ENCODE measurements at regions not wholly inside any gene's neighbourhood (a gene's known extent, or its start where the extent isn't known, plus 50 kb on each side); places are given as distances from the start of the nearest gene placed in this dataset.
"Not testable (repeated sequence)": the region's sequence is repeated elsewhere in the genome, so short reads cannot be mapped to it uniquely, and the experiment has no call there.

DNA sequence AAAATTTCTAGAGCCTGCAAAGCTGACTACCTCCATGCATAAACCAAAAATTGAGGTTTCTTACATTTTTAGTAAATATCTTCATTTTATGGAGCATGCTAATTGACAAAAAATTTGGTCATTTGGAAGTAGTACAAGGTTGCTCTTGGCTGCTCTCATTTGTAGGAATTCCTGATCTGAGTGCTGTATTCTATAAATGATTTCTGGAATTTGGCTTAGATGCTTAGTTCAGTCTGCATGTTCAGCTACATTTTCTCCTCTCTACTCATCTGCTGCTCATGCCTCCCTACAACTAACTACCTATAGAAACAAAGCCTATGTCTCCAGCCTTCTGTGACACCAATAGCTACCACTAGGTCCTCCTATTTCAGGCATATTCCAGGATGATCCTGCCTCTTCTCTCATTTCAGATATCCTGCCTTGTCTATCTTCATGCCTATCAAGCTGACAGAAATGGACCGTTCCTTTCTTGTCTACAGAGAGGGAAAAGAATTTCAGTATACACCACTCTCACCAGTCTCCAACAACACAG is 901.1 kb downstream of the TBL1XR1 start:
- Mint-ChIP-seq H3K27me3 (ENCODE audit: low read depth) (no peaks in the 10 kb centered on the region), H3K9me3 (peaks cover 0 to 3% of the 10 kb centered on the region in 2 donors), H3K4me3 (no peak overlapping the region), H3K4me1 (ENCODE audit: low read depth) (no peaks in the 10 kb centered on the region), H3K36me3 (ENCODE audit: insufficient read depth in 2 of 2) (no peaks in the 10 kb centered on the region), H3K27ac (no peak overlapping the region)
- no peak for DNase-seq
- no peak for ATAC-seq (replicated peaks in 1 of 2)

- Mint-ChIP-seq H3K27ac (no peak overlapping the region), H3K36me3 (ENCODE audit: insufficient read depth in 2 of 2) (no peaks in the 10 kb centered on the region), H3K27me3 (ENCODE audit: low read depth) (no peaks in the 10 kb centered on the region), H3K4me1 (ENCODE audit: low read depth) (no peaks in the 10 kb centered on the region), H3K9me3 (peaks cover 0 to 3% of the 10 kb centered on the region in 2 donors), H3K4me3 (no peak overlapping the region)
- DNase-seq: no peak
- no peak for ATAC-seq (replicated peaks in 1 of 2)
Observed at GRCh38 chr3:176293276-176293675, 904.0 kb downstream of the TBL1XR1 start.

- Mint-ChIP-seq H3K9me3 (no peaks in the 10 kb centered on the region), H3K4me1 (ENCODE audit: low read depth) (no peaks in the 10 kb centered on the region), H3K27me3 (ENCODE audit: low read depth) (no peaks in the 10 kb centered on the region), H3K36me3 (ENCODE audit: insufficient read depth in 2 of 2) (no peaks in the 10 kb centered on the region), H3K27ac (no peak overlapping the region), H3K4me3 (no peak overlapping the region)
- ATAC-seq (replicated peaks in 1 of 2) (no peak), DNase-seq (no peak)
Observed at GRCh38 chr3:176286476-176287085, 910.7 kb downstream of the TBL1XR1 start.

DNA sequence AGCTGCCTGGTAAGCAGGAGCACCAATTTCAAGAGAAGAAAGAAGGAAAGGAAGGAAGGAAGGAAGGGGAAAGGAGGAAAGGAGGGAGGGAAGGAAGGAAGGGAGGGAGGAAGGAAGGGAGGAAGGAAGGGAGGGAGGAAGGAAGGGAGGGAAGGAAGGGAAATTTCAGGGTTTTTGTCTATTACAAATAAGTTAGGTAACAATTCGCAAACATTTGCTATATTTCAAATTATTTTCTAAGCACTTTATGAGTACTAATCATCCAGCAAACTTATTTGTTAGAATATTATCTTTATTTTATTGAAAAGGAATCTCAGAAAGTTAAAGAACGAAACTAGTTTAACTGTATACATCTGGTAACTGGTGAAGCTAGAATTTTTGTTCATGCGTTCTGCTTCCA is 921.7 kb downstream of the TBL1XR1 start:
- Mint-ChIP-seq H3K9me3 (peaks cover 3% of the 10 kb centered on the region in 2 donors), H3K4me3 (no peak overlapping the region), H3K36me3 (ENCODE audit: insufficient read depth in 2 of 2) (no peaks in the 10 kb centered on the region), H3K4me1 (ENCODE audit: low read depth) (no peaks in the 10 kb centered on the region), H3K27me3 (ENCODE audit: low read depth) (no peaks in the 10 kb centered on the region), H3K27ac (no peak overlapping the region)
- ATAC-seq (replicated peaks in 1 of 2) (no peak), DNase-seq (no peak)

- Mint-ChIP-seq H3K27me3 (ENCODE audit: low read depth) (no peaks in the 10 kb centered on the region), H3K36me3 (ENCODE audit: insufficient read depth in 2 of 2) (no peaks in the 10 kb centered on the region), H3K27ac (no peak overlapping the region), H3K4me1 (ENCODE audit: low read depth) (no peaks in the 10 kb centered on the region), H3K9me3 (peaks cover 3% of the 10 kb centered on the region in 2 donors), H3K4me3 (no peak overlapping the region)
- no peak for DNase-seq
- no peak for ATAC-seq (replicated peaks in 1 of 2)
Observed at GRCh38 chr3:176275113-176275512, 922.2 kb downstream of the TBL1XR1 start.

- H3K4me3 Mint-ChIP-seq: no peak overlapping the region
- no peaks in the 10 kb centered on the region for H3K27me3 Mint-ChIP-seq (ENCODE audit: low read depth)
- H3K27ac Mint-ChIP-seq: no peak overlapping the region
- H3K4me1 Mint-ChIP-seq (ENCODE audit: low read depth): no peaks in the 10 kb centered on the region
- H3K36me3 Mint-ChIP-seq (ENCODE audit: insufficient read depth in 2 of 2): no peaks in the 10 kb centered on the region
- H3K9me3 Mint-ChIP-seq: peaks cover 3% of the 10 kb centered on the region in 2 donors
- ATAC-seq (replicated peaks in 1 of 2) (no peak), DNase-seq (no peak)
Observed at GRCh38 chr3:176274161-176274560, 923.1 kb downstream of the TBL1XR1 start.

GRCh38 chr3:176262071-176262470 is 935.2 kb downstream of the TBL1XR1 start:
- no peak for ATAC-seq (replicated peaks in 1 of 2)
- no peaks in the 10 kb centered on the region for H3K4me1 Mint-ChIP-seq (ENCODE audit: low read depth)
- DNase-seq: no peak
- H3K4me3 Mint-ChIP-seq: no peak overlapping the region
- H3K36me3 Mint-ChIP-seq (ENCODE audit: insufficient read depth in 2 of 2): peaks cover 2 to 3% of the 10 kb centered on the region in 2 donors
- no peak overlapping the region for H3K27ac Mint-ChIP-seq
- H3K27me3 Mint-ChIP-seq (ENCODE audit: low read depth): no peaks in the 10 kb centered on the region
- H3K9me3 Mint-ChIP-seq: peaks cover 11 to 17% of the 10 kb centered on the region in 2 donors

GRCh38 chr3:176247191-176247590 is 950.1 kb downstream of the TBL1XR1 start:
- no peak overlapping the region for H3K4me3 Mint-ChIP-seq
- H3K27me3 Mint-ChIP-seq (ENCODE audit: low read depth): no peaks in the 10 kb centered on the region
- peaks cover 4 to 9% of the 10 kb centered on the region in 2 donors for H3K9me3 Mint-ChIP-seq
- H3K36me3 Mint-ChIP-seq (ENCODE audit: insufficient read depth in 2 of 2): no peaks in the 10 kb centered on the region
- no peak for DNase-seq
- no peak overlapping the region for H3K27ac Mint-ChIP-seq
- ATAC-seq (replicated peaks in 1 of 2): no peak
- H3K4me1 Mint-ChIP-seq (ENCODE audit: low read depth): no peaks in the 10 kb centered on the region

- no peaks in the 10 kb centered on the region for H3K4me1 Mint-ChIP-seq (ENCODE audit: low read depth)
- H3K36me3 Mint-ChIP-seq (ENCODE audit: insufficient read depth in 2 of 2): peaks cover 1 to 3% of the 10 kb centered on the region in 2 donors
- ATAC-seq (replicated peaks in 1 of 2) (no peak), DNase-seq (no peak)
- no peak overlapping the region for H3K4me3 Mint-ChIP-seq
- peaks cover 3 to 12% of the 10 kb centered on the region in 2 donors for H3K9me3 Mint-ChIP-seq
- H3K27me3 Mint-ChIP-seq (ENCODE audit: low read depth): no peaks in the 10 kb centered on the region
- H3K27ac Mint-ChIP-seq: no peak overlapping the region
Observed at GRCh38 chr3:176219970-176220369, 977.3 kb downstream of the TBL1XR1 start.

DNA sequence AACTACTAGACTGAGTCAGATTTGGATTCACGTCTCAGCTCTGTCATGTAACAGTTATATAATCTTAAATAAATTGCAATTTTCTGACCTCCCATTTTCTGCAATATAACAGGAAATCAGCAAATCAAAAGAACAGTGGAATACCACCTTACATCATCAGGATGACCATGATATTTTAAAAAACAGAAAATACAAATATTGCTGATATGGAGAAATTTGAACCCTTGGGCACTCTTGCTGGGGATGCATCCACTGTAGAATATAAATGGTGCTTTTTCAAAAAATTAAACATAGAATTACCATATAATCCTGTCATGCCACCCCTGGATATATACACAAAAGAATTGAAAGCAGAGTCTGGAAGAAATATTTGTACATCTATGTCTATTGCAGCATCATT is 982.5 kb downstream of the TBL1XR1 start:
- Mint-ChIP-seq H3K27me3 (ENCODE audit: low read depth) (no peaks in the 10 kb centered on the region), H3K27ac (no peak overlapping the region), H3K4me1 (ENCODE audit: low read depth) (no peaks in the 10 kb centered on the region), H3K9me3 (peaks cover 2 to 4% of the 10 kb centered on the region in 2 donors), H3K4me3 (no peak overlapping the region), H3K36me3 (ENCODE audit: insufficient read depth in 2 of 2) (peaks cover 0 to 2% of the 10 kb centered on the region in 2 donors)
- no peak for ATAC-seq (replicated peaks in 1 of 2)
- no peak for DNase-seq

DNA sequence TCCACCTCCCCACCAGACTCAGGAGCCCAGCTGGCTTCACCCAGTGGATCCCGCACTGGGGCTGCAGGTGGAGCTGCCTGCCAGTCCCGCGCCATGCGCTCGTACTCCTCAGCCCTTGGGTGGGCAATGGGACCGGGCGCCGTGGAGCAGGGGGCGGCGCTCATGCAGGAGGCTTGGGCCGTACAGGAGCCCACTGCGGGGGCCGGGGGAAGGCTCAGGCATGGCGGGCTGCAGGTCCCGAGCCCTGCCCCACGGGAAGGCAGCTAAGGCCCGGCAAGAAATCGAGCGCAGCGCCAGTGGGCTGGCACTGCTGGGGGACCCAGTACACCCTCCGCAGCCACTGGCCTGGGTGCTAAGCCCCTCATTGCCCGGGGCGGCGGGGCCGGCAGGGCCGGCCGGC is 984.0 kb downstream of the TBL1XR1 start:
- ATAC-seq (replicated peaks in 1 of 2); H3K27ac Mint-ChIP-seq; H3K4me3 Mint-ChIP-seq; DNase-seq; H3K9me3 Mint-ChIP-seq; H3K4me1 Mint-ChIP-seq (ENCODE audit: low read depth); H3K36me3 Mint-ChIP-seq (ENCODE audit: insufficient read depth in 2 of 2); H3K27me3 Mint-ChIP-seq (ENCODE audit: low read depth): not testable (repeated sequence)

- Mint-ChIP-seq H3K4me1 (ENCODE audit: low read depth) (no peaks in the 10 kb centered on the region), H3K27me3 (ENCODE audit: low read depth) (no peaks in the 10 kb centered on the region), H3K36me3 (ENCODE audit: insufficient read depth in 2 of 2) (no peaks in the 10 kb centered on the region), H3K9me3 (peaks cover 0 to 2% of the 10 kb centered on the region in 2 donors), H3K27ac (no peak overlapping the region), H3K4me3 (no peak overlapping the region)
- no peak for ATAC-seq (replicated peaks in 1 of 2)
- no peak for DNase-seq
Observed at GRCh38 chr3:176208915-176209314, 988.4 kb downstream of the TBL1XR1 start.

DNA sequence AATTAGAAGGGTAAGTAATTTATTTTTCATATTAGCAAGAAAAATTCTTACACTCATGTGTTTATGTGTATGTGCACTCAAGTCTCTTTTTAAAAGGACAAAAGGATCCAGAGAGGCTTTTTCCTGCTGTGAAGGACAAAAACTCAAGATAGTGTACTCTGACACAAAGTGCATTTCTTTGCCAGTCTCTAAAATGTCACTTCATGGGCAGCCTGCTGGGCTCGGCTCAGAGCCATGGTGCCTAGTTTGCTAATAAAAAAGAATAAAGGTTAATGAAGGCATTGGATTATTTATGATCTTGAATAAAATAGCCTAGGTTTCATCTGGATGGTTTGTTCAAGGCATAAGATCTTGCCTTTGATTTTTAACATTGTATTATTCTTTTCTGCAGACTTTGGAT is 989.0 kb downstream of the TBL1XR1 start:
- Mint-ChIP-seq H3K36me3 (ENCODE audit: insufficient read depth in 2 of 2) (no peaks in the 10 kb centered on the region), H3K27ac (no peak overlapping the region)
- ATAC-seq (replicated peaks in 1 of 2): no peak

GRCh38 chr3:176206809-176207208 is 990.5 kb downstream of the TBL1XR1 start:
- Mint-ChIP-seq H3K4me3 (no peak overlapping the region), H3K27ac (no peak overlapping the region), H3K4me1 (ENCODE audit: low read depth) (no peaks in the 10 kb centered on the region), H3K9me3 (peaks cover 0 to 2% of the 10 kb centered on the region in 2 donors), H3K27me3 (ENCODE audit: low read depth) (no peaks in the 10 kb centered on the region), H3K36me3 (ENCODE audit: insufficient read depth in 2 of 2) (no peaks in the 10 kb centered on the region)
- DNase-seq (no peak), ATAC-seq (replicated peaks in 1 of 2) (no peak)

More for the DNA sequence above, 989.0 kb downstream of the TBL1XR1 start:
- no peak for DNase-seq
- H3K4me3 Mint-ChIP-seq: no peak overlapping the region
- peaks cover 0 to 2% of the 10 kb centered on the region in 2 donors for H3K9me3 Mint-ChIP-seq
- no peaks in the 10 kb centered on the region for H3K4me1 Mint-ChIP-seq (ENCODE audit: low read depth)
- H3K27me3 Mint-ChIP-seq (ENCODE audit: low read depth): no peaks in the 10 kb centered on the region
